ENCODE measurements at regions not wholly inside any gene's neighbourhood (a gene's known extent, or its start where the extent isn't known, plus 50 kb on each side); places are given as distances from the start of the nearest gene placed in this dataset.

DNA sequence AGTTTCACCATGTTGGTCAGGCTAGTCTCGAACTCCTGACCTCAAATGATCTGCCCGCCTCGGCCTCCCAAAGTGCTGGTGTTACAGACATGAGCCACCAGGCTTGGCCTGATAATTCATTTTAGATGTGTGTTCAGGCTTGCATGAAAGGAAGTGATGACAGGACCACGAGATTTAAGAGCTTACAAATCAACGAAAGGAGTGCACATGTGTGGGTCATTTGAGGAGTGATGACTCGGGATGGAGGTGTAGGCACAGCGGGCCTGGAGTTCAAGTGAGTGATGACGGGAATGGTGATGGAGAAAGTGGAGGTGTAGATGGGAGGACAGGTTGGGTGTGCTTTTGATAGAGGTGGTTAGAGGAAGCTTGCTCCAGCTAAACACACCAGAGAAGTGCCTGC lies 742.4 kb downstream of the GALR1 start:
- H3K36me3 ChIP-seq, result no peaks in the 10 kb centered on the region
- intact Hi-C loops (cut with DNase I), result no loop called here
- H3K4me3 ChIP-seq, result no peak overlapping the region
- 56 to 59% (median 59%) methylated on average over 8 of the region's 8 CpGs for WGBS, 4 donors
- H3K27me3 ChIP-seq, result peaks cover 0 to 5% (median 0%) of the 10 kb centered on the region in 9 donors
- no peaks in the 10 kb centered on the region for H3K4me1 ChIP-seq
- no peak for ATAC-seq
- no peak overlapping the region for H3K27ac ChIP-seq
- no peaks in the 10 kb centered on the region for H3K9me3 ChIP-seq
- no peak for DNase-seq
- TF ChIP-seq POLR2A (IDR thresholded peaks at IDR 0.05), result no peak
- TF ChIP-seq, protein P1, sequence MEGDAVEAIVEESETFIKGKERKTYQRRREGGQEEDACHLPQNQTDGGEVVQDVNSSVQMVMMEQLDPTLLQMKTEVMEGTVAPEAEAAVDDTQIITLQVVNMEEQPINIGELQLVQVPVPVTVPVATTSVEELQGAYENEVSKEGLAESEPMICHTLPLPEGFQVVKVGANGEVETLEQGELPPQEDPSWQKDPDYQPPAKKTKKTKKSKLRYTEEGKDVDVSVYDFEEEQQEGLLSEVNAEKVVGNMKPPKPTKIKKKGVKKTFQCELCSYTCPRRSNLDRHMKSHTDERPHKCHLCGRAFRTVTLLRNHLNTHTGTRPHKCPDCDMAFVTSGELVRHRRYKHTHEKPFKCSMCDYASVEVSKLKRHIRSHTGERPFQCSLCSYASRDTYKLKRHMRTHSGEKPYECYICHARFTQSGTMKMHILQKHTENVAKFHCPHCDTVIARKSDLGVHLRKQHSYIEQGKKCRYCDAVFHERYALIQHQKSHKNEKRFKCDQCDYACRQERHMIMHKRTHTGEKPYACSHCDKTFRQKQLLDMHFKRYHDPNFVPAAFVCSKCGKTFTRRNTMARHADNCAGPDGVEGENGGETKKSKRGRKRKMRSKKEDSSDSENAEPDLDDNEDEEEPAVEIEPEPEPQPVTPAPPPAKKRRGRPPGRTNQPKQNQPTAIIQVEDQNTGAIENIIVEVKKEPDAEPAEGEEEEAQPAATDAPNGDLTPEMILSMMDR (IDR thresholded peaks at IDR 0.05), result no peak

- no peak for TF ChIP-seq POLR2A (IDR thresholded peaks at IDR 0.05)
- TF ChIP-seq, protein P1 (IDR thresholded peaks at IDR 0.05), result no peak
- Histone ChIP-seq H3K27me3 (peaks cover 0 to 5% (median 0%) of the 10 kb centered on the region in 9 donors), H3K27ac (no peak overlapping the region), H3K4me1 (no peaks in the 10 kb centered on the region), H3K4me3 (no peak overlapping the region), H3K9me3 (no peaks in the 10 kb centered on the region), H3K36me3 (no peaks in the 10 kb centered on the region)
- DNase-seq, result no peak
- 89 to 90% (median 89%) methylated on average over 24 to 25 of the region's 25 CpGs for WGBS, 4 donors
- intact Hi-C loops (cut with DNase I), result no loop called here
- no peak for ATAC-seq
These were observed 743.7 kb downstream of the GALR1 start for GRCh38 chr18:77993188-77993981.

DNA sequence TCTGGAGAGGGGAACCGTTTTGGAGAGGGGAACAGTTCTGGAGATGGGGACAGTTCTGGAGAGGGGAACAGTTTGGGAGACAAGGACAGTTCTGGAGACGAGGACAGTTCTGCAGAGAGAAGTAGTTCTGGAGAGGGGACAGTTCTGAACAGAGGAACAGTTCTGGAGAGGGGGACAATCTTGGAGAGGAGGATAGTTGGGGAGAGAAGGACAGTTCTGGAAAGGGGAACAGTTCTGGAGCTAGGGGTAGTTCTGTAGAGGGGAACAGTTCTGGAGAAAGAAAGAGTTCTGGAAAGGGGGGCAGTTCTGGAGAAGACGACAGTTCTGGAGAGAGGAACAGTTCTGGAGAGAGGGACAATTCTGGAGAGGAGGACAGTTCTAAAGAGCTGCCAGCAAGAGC lies 745.9 kb downstream of the GALR1 start:
- Histone ChIP-seq H3K9me3 (peaks cover 0 to 13% (median 2%) of the 10 kb centered on the region in 12 donors), H3K36me3 (no peaks in the 10 kb centered on the region), H3K4me1 (no peaks in the 10 kb centered on the region), H3K27me3 (no peaks in the 10 kb centered on the region), H3K27ac (no peak overlapping the region), H3K4me3 (no peak overlapping the region)
- TF ChIP-seq POLR2A (IDR thresholded peaks at IDR 0.05), result no peak
- TF ChIP-seq, protein P1 (IDR thresholded peaks at IDR 0.05), result no peak
- WGBS, 4 donors, result 59 to 70% (median 62%) methylated on average over 3 of the region's 3 CpGs
- intact Hi-C loops (cut with DNase I), result no loop called here
- no peak for DNase-seq
- ATAC-seq, result no peak

DNA sequence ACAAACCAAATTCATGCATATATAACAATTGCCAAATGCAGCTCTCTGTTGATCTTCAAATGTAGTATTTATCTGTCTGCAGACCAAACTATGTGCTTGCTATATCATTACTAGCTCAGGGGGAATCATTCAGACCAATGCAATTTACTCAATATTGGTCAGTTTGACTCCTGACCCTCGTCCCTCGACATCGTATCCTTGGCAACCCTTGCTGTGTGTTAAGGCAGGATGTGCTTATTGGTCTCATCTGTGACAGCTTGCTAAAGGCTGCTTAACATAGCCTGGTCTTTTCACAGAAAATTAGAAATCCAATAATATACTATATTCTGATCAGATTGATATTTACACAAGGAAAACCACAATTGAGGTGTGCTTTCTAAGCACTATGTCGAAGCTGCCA lies 747.1 kb downstream of the GALR1 start:
- intact Hi-C loops (cut with DNase I), result no loop called here
- 64 to 79% (median 67%) methylated on average over 4 of the region's 4 CpGs for WGBS, 4 donors
- no peaks in the 10 kb centered on the region for H3K27me3 ChIP-seq
- TF ChIP-seq, protein P1 (IDR thresholded peaks at IDR 0.05), result no peak
- TF ChIP-seq POLR2A (IDR thresholded peaks at IDR 0.05), result no peak
- H3K4me3 ChIP-seq, result no peak overlapping the region
- no peak overlapping the region for H3K27ac ChIP-seq
- ATAC-seq, result no peak
- no peaks in the 10 kb centered on the region for H3K36me3 ChIP-seq
- H3K9me3 ChIP-seq, result peaks cover 0 to 24% (median 6%) of the 10 kb centered on the region in 12 donors
- H3K4me1 ChIP-seq, result no peaks in the 10 kb centered on the region
- DNase-seq, result no peak

Measured in heart left ventricle (tissue), 16 donors.